ENCODE measurements at regions not wholly inside any gene's neighbourhood (a gene's known extent, or its start where the extent isn't known, plus 50 kb on each side); places are given as distances from the start of the nearest gene placed in this dataset.

GRCh38 chr1:4932311-4933030, 278.1 kb downstream of the AJAP1 start:
- H3K79me2 ChIP-seq (ENCODE audit: insufficient read depth, low read length): no peaks in the 10 kb centered on the region
- H3K4me2 ChIP-seq (ENCODE audit: insufficient read depth, low read length): no peak overlapping the region
- H3K27ac ChIP-seq (ENCODE audit: low read depth, low read length): no peak overlapping the region
- H2AFZ ChIP-seq (ENCODE audit: low read length): no peak overlapping the region
- TF ChIP-seq, protein P1, sequence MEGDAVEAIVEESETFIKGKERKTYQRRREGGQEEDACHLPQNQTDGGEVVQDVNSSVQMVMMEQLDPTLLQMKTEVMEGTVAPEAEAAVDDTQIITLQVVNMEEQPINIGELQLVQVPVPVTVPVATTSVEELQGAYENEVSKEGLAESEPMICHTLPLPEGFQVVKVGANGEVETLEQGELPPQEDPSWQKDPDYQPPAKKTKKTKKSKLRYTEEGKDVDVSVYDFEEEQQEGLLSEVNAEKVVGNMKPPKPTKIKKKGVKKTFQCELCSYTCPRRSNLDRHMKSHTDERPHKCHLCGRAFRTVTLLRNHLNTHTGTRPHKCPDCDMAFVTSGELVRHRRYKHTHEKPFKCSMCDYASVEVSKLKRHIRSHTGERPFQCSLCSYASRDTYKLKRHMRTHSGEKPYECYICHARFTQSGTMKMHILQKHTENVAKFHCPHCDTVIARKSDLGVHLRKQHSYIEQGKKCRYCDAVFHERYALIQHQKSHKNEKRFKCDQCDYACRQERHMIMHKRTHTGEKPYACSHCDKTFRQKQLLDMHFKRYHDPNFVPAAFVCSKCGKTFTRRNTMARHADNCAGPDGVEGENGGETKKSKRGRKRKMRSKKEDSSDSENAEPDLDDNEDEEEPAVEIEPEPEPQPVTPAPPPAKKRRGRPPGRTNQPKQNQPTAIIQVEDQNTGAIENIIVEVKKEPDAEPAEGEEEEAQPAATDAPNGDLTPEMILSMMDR (IDR thresholded peaks at IDR 0.05; ENCODE audit: extremely low read depth, low read depth, low read length): no peak
- no peak overlapping the region for H3K4me3 ChIP-seq (ENCODE audit: insufficient read depth, low read length)
- H4K20me1 ChIP-seq (ENCODE audit: insufficient read depth, low read length): no peaks in the 10 kb centered on the region
- DNase-seq (ENCODE audit: insufficient read length, low spot score, missing footprints): no peak
- no peaks in the 10 kb centered on the region for H3K4me1 ChIP-seq (ENCODE audit: insufficient read depth, low read length)
- H3K36me3 ChIP-seq (ENCODE audit: insufficient read depth, low read length): no peaks in the 10 kb centered on the region
- peaks cover 2% of the 10 kb centered on the region for H3K9me3 ChIP-seq (ENCODE audit: low read depth, low read length)
- no peaks in the 10 kb centered on the region for H3K27me3 ChIP-seq (ENCODE audit: insufficient read depth, low read length)

DNA sequence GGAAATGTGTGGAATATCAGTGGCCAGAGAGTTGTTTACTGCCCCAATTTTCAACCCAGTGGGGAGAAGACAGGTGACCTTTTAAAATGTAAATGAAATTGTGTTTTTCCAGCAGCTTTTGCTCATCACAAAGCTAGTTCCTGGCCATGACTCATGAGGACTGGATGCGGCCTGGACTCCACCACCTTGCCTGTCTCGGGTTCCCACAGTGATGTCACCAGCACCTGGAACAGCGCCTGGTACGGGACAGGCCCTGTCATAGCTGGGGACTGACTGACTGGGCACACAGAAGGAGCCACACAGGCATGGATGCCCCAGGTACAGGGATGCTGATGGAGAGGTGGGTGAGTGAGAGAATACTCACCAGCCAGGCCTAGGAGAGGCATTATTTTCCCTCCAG, 277.1 kb downstream of the AJAP1 start:
- H3K79me2 ChIP-seq (ENCODE audit: insufficient read depth, low read length): no peaks in the 10 kb centered on the region
- no peaks in the 10 kb centered on the region for H3K36me3 ChIP-seq (ENCODE audit: insufficient read depth, low read length)
- peaks cover 2% of the 10 kb centered on the region for H3K9me3 ChIP-seq (ENCODE audit: low read depth, low read length)
- H3K27ac ChIP-seq (ENCODE audit: low read depth, low read length): no peak overlapping the region
- TF ChIP-seq, protein P1 (IDR thresholded peaks at IDR 0.05; ENCODE audit: extremely low read depth, low read depth, low read length): no peak
- no peak overlapping the region for H3K4me3 ChIP-seq (ENCODE audit: insufficient read depth, low read length)
- no peaks in the 10 kb centered on the region for H3K27me3 ChIP-seq (ENCODE audit: insufficient read depth, low read length)
- H3K4me1 ChIP-seq (ENCODE audit: insufficient read depth, low read length): no peaks in the 10 kb centered on the region
- no peak overlapping the region for H3K4me2 ChIP-seq (ENCODE audit: insufficient read depth, low read length)
- no peaks in the 10 kb centered on the region for H4K20me1 ChIP-seq (ENCODE audit: insufficient read depth, low read length)
- no peak for DNase-seq (ENCODE audit: insufficient read length, low spot score, missing footprints)
- H2AFZ ChIP-seq (ENCODE audit: low read length): no peak overlapping the region

DNA sequence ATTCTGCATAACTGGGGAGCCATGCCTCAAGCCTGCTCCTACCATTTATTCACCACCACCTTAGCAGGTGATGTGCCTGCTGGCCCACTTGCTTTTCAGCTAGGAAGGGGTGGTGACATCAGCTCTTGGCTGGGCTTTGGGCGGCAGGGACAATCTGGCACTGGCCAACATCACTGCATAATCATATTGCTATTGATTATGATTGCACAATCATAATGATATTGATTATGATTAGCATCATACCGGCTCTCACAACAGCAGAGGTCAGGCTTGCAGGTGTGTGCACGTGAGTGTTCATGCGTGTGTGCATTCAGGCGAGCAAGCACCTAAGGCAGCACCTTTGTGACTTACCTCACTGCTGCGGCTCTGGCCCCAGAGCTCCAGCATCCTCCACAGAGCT, 273.8 kb downstream of the AJAP1 start:
- Histone ChIP-seq H3K9me3 (ENCODE audit: low read depth, low read length) (no peaks in the 10 kb centered on the region), H3K4me2 (ENCODE audit: insufficient read depth, low read length) (no peak overlapping the region)

GRCh38 chr1:4924356-4924755, 269.9 kb downstream of the AJAP1 start:
- no peaks in the 10 kb centered on the region for H3K4me1 ChIP-seq (ENCODE audit: insufficient read depth, low read length)
- no peak overlapping the region for H3K4me3 ChIP-seq (ENCODE audit: insufficient read depth, low read length)
- no peaks in the 10 kb centered on the region for H3K79me2 ChIP-seq (ENCODE audit: insufficient read depth, low read length)
- DNase-seq (ENCODE audit: insufficient read length, low spot score, missing footprints): no peak
- H3K27ac ChIP-seq (ENCODE audit: low read depth, low read length): no peak overlapping the region
- no peak overlapping the region for H2AFZ ChIP-seq (ENCODE audit: low read length)
- no peaks in the 10 kb centered on the region for H3K27me3 ChIP-seq (ENCODE audit: insufficient read depth, low read length)
- no peaks in the 10 kb centered on the region for H4K20me1 ChIP-seq (ENCODE audit: insufficient read depth, low read length)
- TF ChIP-seq, protein P1 (IDR thresholded peaks at IDR 0.05; ENCODE audit: extremely low read depth, low read depth, low read length): no peak
- peaks cover 2% of the 10 kb centered on the region for H3K9me3 ChIP-seq (ENCODE audit: low read depth, low read length)
- no peak overlapping the region for H3K4me2 ChIP-seq (ENCODE audit: insufficient read depth, low read length)
- H3K36me3 ChIP-seq (ENCODE audit: insufficient read depth, low read length): no peaks in the 10 kb centered on the region

More for the DNA sequence above, 273.8 kb downstream of the AJAP1 start:
- H3K79me2 ChIP-seq (ENCODE audit: insufficient read depth, low read length): no peaks in the 10 kb centered on the region
- H3K4me1 ChIP-seq (ENCODE audit: insufficient read depth, low read length): no peaks in the 10 kb centered on the region
- H4K20me1 ChIP-seq (ENCODE audit: insufficient read depth, low read length): no peaks in the 10 kb centered on the region
- H3K36me3 ChIP-seq (ENCODE audit: insufficient read depth, low read length): no peaks in the 10 kb centered on the region
- H3K27ac ChIP-seq (ENCODE audit: low read depth, low read length): no peak overlapping the region
- no peak for DNase-seq (ENCODE audit: insufficient read length, low spot score, missing footprints)
- no peaks in the 10 kb centered on the region for H3K27me3 ChIP-seq (ENCODE audit: insufficient read depth, low read length)
- TF ChIP-seq, protein P1 (IDR thresholded peaks at IDR 0.05; ENCODE audit: extremely low read depth, low read depth, low read length): no peak
- H2AFZ ChIP-seq (ENCODE audit: low read length): no peak overlapping the region
- no peak overlapping the region for H3K4me3 ChIP-seq (ENCODE audit: insufficient read depth, low read length)
